ENCODE measurements at regions not wholly inside any gene's neighbourhood (a gene's known extent, or its start where the extent isn't known, plus 50 kb on each side); places are given as distances from the start of the nearest gene placed in this dataset.

GRCh38 chr9:12060067-12060466 lies 633.1 kb upstream of the TYRP1 start:
- Mint-ChIP-seq H3K27me3 (ENCODE audit: low read depth) (no peaks in the 10 kb centered on the region), H3K27ac (no peak overlapping the region), H3K4me3 (no peak overlapping the region), H3K36me3 (peaks cover 8% of the 10 kb centered on the region), H3K4me1 (no peaks in the 10 kb centered on the region), H3K9me3 (peaks cover 14% of the 10 kb centered on the region)
- TF ChIP-seq ATF3 (CRISPR knock-in tag; conservative IDR thresholded peaks at IDR 0.05): no peak
- POLR2A ChIA-PET: no interaction called here
- CTCF ChIA-PET: no interaction called here
- ATAC-seq (no peak), DNase-seq (ENCODE audit: low spot score) (no peak)

- ATAC-seq (no peak), DNase-seq (ENCODE audit: low spot score) (no peak)
- no peaks in the 10 kb centered on the region for H3K27me3 Mint-ChIP-seq (ENCODE audit: low read depth)
- no peak for TF ChIP-seq SMAD3 (CRISPR knock-in tag; IDR thresholded peaks at IDR 0.05; ENCODE audit: borderline replicate concordance)
- TF ChIP-seq ATF6 (CRISPR knock-in tag; IDR thresholded peaks at IDR 0.05): no peak
- no peak for TF ChIP-seq ZNF317 (CRISPR knock-in tag; IDR thresholded peaks at IDR 0.05; ENCODE audit: borderline replicate concordance, low read depth)
- no peak for TF ChIP-seq ATF1 (CRISPR knock-in tag; IDR thresholded peaks at IDR 0.05)
- TF ChIP-seq MAX (CRISPR knock-in tag; IDR thresholded peaks at IDR 0.05): no peak
- TF ChIP-seq AR (CRISPR knock-in tag; IDR thresholded peaks at IDR 0.05): no peak
- TF ChIP-seq ZBTB43 (CRISPR knock-in tag; IDR thresholded peaks at IDR 0.05): no peak
- TF ChIP-seq SMAD4 (CRISPR knock-in tag; IDR thresholded peaks at IDR 0.05): no peak
- no peak for TF ChIP-seq CDX4 (CRISPR knock-in tag; IDR thresholded peaks at IDR 0.05; ENCODE audit: borderline replicate concordance)
- TF ChIP-seq MXD4 (CRISPR knock-in tag; IDR thresholded peaks at IDR 0.05; ENCODE audit: borderline replicate concordance): no peak
- TF ChIP-seq FOXK1 (CRISPR knock-in tag; IDR thresholded peaks at IDR 0.05): no peak
- TF ChIP-seq FOXP4 (CRISPR knock-in tag; IDR thresholded peaks at IDR 0.05): no peak
- TF ChIP-seq TEAD4 (CRISPR knock-in tag; IDR thresholded peaks at IDR 0.05): no peak
- TF ChIP-seq ATF3 (CRISPR knock-in tag; conservative IDR thresholded peaks at IDR 0.05): no peak
- no peak for TF ChIP-seq JUN (CRISPR knock-in tag; IDR thresholded peaks at IDR 0.05)
- TF ChIP-seq GABPB1 (CRISPR knock-in tag; IDR thresholded peaks at IDR 0.05): no peak
- TF ChIP-seq KAT7 (CRISPR knock-in tag; IDR thresholded peaks at IDR 0.05; ENCODE audit: borderline replicate concordance): no peak
- no peak for TF ChIP-seq ZNF121 (CRISPR knock-in tag; IDR thresholded peaks at IDR 0.05)
- TF ChIP-seq TCF7 (CRISPR knock-in tag; IDR thresholded peaks at IDR 0.05; ENCODE audit: low read depth): no peak
- H3K9me3 Mint-ChIP-seq: peaks cover 6% of the 10 kb centered on the region
- ChIA-PET CTCF (no interaction called here), POLR2A (no interaction called here)
- no peaks in the 10 kb centered on the region for H3K4me1 Mint-ChIP-seq
- H3K27ac Mint-ChIP-seq: no peak overlapping the region
- no peak overlapping the region for H3K4me3 Mint-ChIP-seq
- H3K36me3 Mint-ChIP-seq: peaks cover 6% of the 10 kb centered on the region
Observed at GRCh38 chr9:12060811-12061210, 632.4 kb upstream of the TYRP1 start.
